Adrenal gland (tissue), 5 donors: ENCODE measurements at regions not wholly inside any gene's neighbourhood (a gene's known extent, or its start where the extent isn't known, plus 50 kb on each side); places are given as distances from the start of the nearest gene placed in this dataset.

Experiments used
- CTCF ChIP-seq, 6 experiments: fragments of 450-650 bp in 4 of 6; fragments of 200-600 bp in 2 of 6; sonication (generic) in 1 of 6; IDR thresholded peaks; 1 replicate in 5 of 6; 2 replicates in 1 of 6; pipeline versions ENCODE4 v1.5.1 to v1.8.0; 2016 to 2021; ENCODE audit warnings: antibody characterized with exemption in 6 of 6, mild to moderate bottlenecking in 2 of 6, moderate library complexity in 1 of 6
- POLR2A ChIP-seq, 2 donors: fragments of 450-650 bp; IDR thresholded peaks; one replicate each; pipeline ENCODE4 v1.6.1; 2017; ENCODE audit warnings: antibody characterized with exemption in 2 of 2, mild to moderate bottlenecking in 2 of 2, moderate library complexity in 1 of 2
- donor health status: DM: no; HTN: no; CAD: no.

- no peak for TF ChIP-seq CTCF (IDR thresholded peaks at IDR 0.05)
- TF ChIP-seq POLR2A (IDR thresholded peaks at IDR 0.05) = no peak
Observed at GRCh38 chr2:41621095-41621494, 426.7 kb upstream of the PKDCC start.
